T-helper 2 cell (primary cell): ENCODE measurements at regions not wholly inside any gene's neighbourhood (a gene's known extent, or its start where the extent isn't known, plus 50 kb on each side); places are given as distances from the start of the nearest gene placed in this dataset.

Experiments used
- DNase-seq, 5 experiments: peaks; one replicate each; pipeline versions ENCODE4 v3.0.0 to v3.0.0-alpha.2; 2012 to 2022

- DNase-seq = no peak
These were observed 378.3 kb downstream of the PBX1 start for GRCh38 chr1:164937291-164937690.

GRCh38 chr1:164932580-164932979 is 373.6 kb downstream of the PBX1 start:
- DNase-seq = no peak

- DNase-seq = no peak
These were observed 371.8 kb downstream of the PBX1 start for GRCh38 chr1:164930833-164931232.

- DNase-seq = no peak
These were observed 371.3 kb downstream of the PBX1 start for GRCh38 chr1:164930241-164930640.

- no peak for DNase-seq
These were observed 369.3 kb downstream of the PBX1 start for GRCh38 chr1:164928232-164928812.

GRCh38 chr1:164926107-164926506 is 367.1 kb downstream of the PBX1 start:
- no peak for DNase-seq

- no peak for DNase-seq
These were observed 363.6 kb downstream of the PBX1 start for GRCh38 chr1:164922585-164922984.

- DNase-seq = no peak
These were observed 362.5 kb downstream of the PBX1 start for GRCh38 chr1:164921493-164921892.

GRCh38 chr1:164918140-164918539 is 359.2 kb downstream of the PBX1 start:
- no peak for DNase-seq

GRCh38 chr1:164914208-164914607 is 355.2 kb downstream of the PBX1 start:
- no peak for DNase-seq

GRCh38 chr1:164912290-164912689 is 353.3 kb downstream of the PBX1 start:
- DNase-seq = no peak

GRCh38 chr1:164910671-164911070 is 351.7 kb downstream of the PBX1 start:
- no peak for DNase-seq

GRCh38 chr1:164907666-164908065 is 348.7 kb downstream of the PBX1 start:
- DNase-seq = peak in 1 of 5 experiments; percentile 4

GRCh38 chr1:164905869-164906268 is 346.9 kb downstream of the PBX1 start:
- no peak for DNase-seq

GRCh38 chr1:164902491-164902890 is 343.5 kb downstream of the PBX1 start:
- DNase-seq = no peak
